CD4-positive, alpha-beta T cell treated with Interleukin-4 for 4 hours (primary cell): ENCODE measurements at regions not wholly inside any gene's neighbourhood (a gene's known extent, or its start where the extent isn't known, plus 50 kb on each side); places are given as distances from the start of the nearest gene placed in this dataset.

Experiments used
- DNase-seq: peaks from one replicate; pipeline ENCODE4 v3.0.0-alpha.2; 2020

- DNase-seq: no peak
Measured at GRCh38 chr20:10771435-10772140, 97.8 kb upstream of the JAG1 start.

- DNase-seq: no peak
Measured at GRCh38 chr20:10774357-10774943, 100.7 kb upstream of the JAG1 start.

GRCh38 chr20:10777710-10778109 lies 103.9 kb upstream of the JAG1 start:
- DNase-seq: no peak

GRCh38 chr20:10779911-10780310 lies 106.1 kb upstream of the JAG1 start:
- no peak for DNase-seq

GRCh38 chr20:10780901-10781300 lies 107.1 kb upstream of the JAG1 start:
- DNase-seq: no peak

GRCh38 chr20:10781526-10781925 lies 107.7 kb upstream of the JAG1 start:
- DNase-seq: no peak

GRCh38 chr20:10783707-10784553 lies 110.1 kb upstream of the JAG1 start:
- no peak for DNase-seq

- no peak for DNase-seq
Measured at GRCh38 chr20:10784554-10785183, 110.9 kb upstream of the JAG1 start.

GRCh38 chr20:10786678-10787077 lies 112.9 kb upstream of the JAG1 start:
- DNase-seq: no peak

- DNase-seq: no peak
Measured at GRCh38 chr20:10788055-10788454, 114.3 kb upstream of the JAG1 start.

GRCh38 chr20:10788877-10789276 lies 115.1 kb upstream of the JAG1 start:
- DNase-seq: no peak

- no peak for DNase-seq
Measured at GRCh38 chr20:10789386-10789785, 115.6 kb upstream of the JAG1 start.

GRCh38 chr20:10790013-10790412 lies 116.2 kb upstream of the JAG1 start:
- no peak for DNase-seq

GRCh38 chr20:10792291-10792690 lies 118.5 kb upstream of the JAG1 start:
- DNase-seq: no peak

GRCh38 chr20:10793766-10794165 lies 120.0 kb upstream of the JAG1 start:
- DNase-seq: no peak

GRCh38 chr20:10794765-10795164 lies 121.0 kb upstream of the JAG1 start:
- DNase-seq: no peak

GRCh38 chr20:10795286-10796026 lies 121.7 kb upstream of the JAG1 start:
- DNase-seq: no peak

GRCh38 chr20:10798811-10799210 lies 125.0 kb upstream of the JAG1 start:
- DNase-seq: no peak

GRCh38 chr20:10799735-10800134 lies 125.9 kb upstream of the JAG1 start:
- DNase-seq: no peak

GRCh38 chr20:10800288-10800687 lies 126.5 kb upstream of the JAG1 start:
- no peak for DNase-seq

- DNase-seq: no peak
Measured at GRCh38 chr20:10802236-10802635, 128.4 kb upstream of the JAG1 start.

GRCh38 chr20:10805764-10806163 lies 132.0 kb upstream of the JAG1 start:
- no peak for DNase-seq

GRCh38 chr20:10806539-10806938 lies 132.7 kb upstream of the JAG1 start:
- no peak for DNase-seq
